HG03135 (cell line): ENCODE measurements at regions not wholly inside any gene's neighbourhood (a gene's known extent, or its start where the extent isn't known, plus 50 kb on each side); places are given as distances from the start of the nearest gene placed in this dataset.
"Not testable (repeated sequence)": the region's sequence is repeated elsewhere in the genome, so short reads cannot be mapped to it uniquely, and the experiment has no call there.

Source experiments
- ATAC-seq: cut with Tn5 transposase; IDR thresholded peaks from one replicate; pipeline ENCODE4 v1.9.1; 2021; ENCODE audit warnings: mild to moderate bottlenecking, moderate library complexity; ENCODE audit not compliant: unreplicated experiment

DNA sequence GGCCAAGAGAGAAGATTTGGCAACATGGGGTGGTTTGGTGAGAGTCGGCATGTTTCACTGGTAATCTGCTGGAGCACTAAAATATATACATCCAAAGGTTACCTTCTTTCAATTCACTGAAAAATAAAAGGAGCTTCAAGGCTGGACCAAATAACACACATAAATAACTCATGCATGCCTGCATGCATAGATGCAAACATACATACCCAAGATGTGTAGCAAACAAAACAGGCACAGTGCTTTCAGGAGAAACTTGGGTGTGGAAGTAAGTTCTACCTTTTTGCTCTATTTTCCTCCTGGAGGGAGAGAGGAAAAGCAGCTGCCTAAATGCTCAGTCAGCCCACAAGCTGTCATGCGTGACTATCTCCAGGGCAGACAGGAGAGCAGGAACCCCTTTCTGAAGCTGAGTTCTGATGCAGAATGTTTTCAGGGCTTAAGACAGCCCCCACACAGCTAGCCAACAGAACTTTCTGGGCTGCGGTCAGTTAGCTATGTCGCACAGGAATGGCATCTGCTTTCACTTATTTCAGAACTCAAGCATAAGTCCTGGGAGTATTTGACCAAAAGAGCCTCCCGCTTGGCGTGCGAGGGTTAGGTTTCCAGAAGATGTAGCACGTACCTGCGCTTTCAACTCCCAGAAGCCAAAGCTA lies 166.2 kb downstream of the TOMM20 start:
- ATAC-seq, result peak; percentile 50

DNA sequence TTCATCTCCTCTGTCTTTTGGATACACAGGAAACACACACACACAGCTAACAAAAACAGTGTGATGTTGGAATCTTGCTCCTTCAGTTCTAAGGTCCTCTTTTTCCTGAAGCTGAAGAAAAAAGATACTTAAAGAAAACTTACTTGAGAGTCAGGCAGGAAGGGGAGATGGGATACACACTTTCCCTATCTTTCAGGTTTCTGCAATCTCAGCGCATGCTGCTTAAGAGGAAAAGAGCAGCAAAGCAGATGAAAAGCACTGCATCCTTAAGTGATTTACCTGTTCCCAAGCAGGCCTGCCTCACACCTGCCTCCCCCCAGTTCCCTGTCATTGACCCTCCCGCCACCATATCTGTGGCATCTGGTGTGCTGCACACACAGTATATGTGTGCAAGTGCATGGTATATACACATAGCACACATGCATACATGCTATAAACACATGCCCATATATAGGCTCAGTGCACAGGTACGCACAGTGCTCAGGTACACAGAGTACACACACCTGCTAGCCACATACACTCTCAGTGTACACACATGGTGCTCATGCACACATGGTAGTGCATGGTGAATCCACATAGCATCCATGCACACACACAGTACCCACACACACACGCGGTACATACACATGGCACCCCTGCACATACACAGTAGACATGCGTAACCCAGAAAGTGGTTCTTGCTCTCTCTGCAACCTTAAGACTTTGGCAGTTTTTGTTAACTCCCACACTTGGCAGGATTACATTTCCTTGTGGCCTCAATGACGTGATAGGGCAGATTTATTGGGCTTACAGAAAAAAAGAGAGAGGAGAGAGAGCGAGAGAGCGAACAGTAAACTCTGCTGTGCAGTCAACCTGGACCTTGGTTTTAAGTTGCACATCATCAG lies 166.9 kb downstream of the TOMM20 start:
- ATAC-seq, result no peak

DNA sequence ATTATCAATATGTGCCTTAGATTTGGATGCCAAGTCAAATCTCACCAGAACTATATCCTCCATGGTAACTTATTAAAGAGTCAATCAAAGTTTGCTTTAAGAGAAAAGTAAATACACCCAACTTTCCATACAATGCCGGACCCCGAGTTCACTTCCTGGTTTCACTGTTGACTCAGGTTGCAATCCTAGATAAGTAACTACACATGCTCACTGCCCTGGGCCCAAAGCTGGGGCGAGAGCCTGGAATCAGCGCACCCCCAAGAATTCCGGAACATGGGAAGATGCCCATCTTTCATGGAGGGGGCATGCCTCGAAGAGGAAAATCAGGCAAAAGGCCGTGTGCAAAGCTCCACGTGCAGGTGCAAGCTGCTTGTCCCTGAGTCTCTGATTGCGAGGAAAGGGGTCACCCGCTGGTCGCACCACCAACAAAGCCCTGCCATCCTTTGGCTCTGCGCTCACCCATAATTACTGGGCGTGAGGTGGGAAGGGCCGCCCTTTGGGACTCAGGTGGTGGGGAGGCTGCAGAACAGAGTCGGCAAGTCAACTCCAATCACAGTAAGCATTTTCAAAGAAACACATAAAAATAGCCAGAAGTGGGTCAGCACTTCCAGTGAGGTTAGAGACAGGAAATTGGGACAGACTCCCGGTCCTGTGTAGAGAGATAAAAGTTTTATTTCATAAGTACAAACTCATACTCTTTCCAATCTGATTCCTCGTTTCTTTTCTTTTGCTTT lies 167.7 kb downstream of the TOMM20 start:
- no peak for ATAC-seq

DNA sequence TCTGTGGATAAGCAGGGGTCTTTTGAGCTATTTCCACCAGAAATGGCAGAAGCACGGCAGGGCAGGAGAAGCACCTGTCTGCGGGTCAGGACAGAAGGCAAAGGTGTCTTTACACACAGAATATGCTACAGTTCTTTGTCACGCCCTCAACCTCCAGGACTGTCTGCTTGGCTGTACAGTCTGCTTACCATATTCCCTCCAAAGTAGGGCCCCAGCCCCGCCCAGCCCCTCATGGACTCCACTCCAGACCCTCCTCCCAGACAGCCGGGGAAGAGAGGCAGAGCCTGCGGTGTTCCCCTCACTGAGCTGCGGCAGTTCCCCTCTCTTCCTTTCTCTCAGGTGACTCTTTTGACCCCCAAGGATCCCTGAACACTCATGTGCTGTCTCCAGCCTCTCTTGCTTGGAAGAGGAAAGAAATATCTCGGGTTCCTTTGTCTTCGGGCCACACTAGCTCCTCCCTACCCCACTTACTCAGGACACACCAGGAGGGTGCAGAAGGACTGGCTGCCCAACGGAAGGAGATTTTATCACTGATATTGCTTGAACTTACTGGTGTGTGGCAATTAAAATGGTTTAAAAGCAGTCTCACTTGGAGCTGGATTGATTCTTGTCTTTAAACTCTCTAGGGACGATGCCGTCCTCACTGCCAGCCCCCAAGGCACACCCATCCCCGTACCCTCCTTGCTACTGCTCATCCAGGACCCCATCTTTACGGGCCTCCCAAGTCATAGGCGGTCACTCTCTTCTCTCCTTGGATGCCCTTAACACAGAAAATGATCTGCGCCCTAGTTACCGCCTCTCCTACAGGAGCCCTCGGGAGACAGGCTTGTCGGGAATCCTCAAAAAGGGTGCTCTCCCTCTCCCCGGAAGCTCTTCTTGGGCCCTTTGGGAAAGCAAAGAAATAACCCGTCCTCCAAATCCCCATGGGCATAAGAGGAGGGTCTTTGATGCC lies 169.7 kb downstream of the TOMM20 start:
- ATAC-seq, result no peak

DNA sequence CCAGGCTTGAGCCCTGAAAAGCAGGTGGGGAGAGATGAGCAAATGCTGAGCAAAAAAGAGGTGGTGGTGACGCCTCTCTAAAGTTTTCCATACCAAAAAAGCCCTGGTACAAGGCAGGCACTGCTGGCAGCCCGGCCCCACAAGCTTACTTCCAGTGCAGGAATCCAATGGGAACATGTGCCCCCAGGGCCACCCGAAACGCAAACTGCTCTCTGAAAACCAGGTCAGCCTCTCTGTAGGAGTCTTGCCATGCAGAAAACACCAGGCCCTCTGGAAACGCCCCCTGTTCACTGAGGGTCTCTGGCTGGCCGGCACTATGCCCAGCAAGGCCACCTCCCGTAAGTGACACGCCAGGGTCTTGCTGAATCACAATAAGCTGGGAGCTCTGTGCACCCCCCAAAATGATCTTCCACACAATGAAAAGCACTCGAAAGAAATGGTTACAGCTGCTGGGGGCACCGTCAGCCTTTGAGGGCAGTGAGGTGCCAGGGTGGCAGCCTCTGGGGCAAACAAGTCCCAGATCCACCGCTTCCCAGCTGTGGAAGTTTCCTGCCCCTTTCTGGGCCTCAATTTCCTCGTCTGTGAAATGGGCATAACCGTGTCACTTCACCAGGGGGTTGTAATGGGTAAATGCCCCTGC lies 170.5 kb downstream of the TOMM20 start:
- no peak for ATAC-seq

DNA sequence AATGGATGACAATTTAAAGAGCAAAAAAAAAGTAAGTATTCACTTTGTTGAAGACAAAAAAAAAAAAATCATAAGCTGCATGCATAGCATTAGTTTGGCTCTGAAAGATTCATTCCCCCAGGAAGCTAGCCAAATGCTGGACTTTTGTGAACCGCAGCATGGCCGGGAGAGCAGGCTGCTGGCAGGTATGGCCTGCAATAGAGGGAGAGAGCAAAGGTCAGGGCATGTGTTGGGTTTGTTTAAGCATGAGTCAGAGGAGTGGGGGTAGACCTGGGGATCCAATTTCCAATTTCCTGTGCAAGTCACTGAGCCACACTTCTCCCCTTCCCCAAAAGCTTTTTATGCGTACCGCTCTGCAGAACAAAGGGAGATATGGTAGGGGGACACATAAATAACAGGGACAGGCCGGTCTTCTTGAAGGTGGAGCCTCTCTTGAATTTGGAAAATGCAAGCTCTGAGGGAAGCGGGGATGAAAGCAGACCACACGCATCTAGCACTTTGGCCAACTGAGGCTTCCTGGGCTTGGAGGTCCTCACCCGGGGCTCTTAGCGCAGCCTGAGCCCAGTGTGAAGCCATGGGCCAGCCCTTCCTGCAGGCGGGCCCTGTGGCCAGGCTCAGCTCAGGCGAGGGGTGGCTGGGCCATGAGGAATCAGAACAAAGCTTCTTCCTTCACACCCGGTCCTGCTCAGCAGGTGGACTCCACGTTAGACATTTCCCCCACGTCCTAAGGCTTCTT lies 171.1 kb downstream of the TOMM20 start:
- no peak for ATAC-seq

DNA sequence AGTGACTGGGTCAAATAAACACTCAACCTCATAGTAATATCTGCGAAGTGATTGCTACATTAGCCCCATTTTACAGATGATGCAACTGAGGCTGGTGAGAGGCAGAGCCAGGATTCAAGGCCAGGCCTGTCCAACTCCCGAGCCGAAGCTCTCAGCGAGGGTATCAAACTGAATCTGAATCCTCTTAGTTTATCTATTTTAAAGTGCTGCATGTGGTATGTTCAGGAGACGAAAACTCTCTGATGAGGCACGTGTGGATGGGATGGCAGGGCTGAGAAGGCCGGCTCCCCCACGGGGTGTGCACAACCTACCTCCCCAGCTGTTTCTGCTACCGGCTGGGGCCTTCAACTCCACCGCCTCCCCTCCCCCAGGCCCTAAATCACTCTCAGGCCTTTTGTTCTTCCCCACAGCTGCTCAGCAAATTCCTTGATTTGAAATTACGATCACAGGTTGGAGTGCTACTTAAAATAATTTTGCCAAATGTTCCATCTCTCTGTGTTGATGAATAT lies 171.8 kb downstream of the TOMM20 start:
- ATAC-seq, result no peak

DNA sequence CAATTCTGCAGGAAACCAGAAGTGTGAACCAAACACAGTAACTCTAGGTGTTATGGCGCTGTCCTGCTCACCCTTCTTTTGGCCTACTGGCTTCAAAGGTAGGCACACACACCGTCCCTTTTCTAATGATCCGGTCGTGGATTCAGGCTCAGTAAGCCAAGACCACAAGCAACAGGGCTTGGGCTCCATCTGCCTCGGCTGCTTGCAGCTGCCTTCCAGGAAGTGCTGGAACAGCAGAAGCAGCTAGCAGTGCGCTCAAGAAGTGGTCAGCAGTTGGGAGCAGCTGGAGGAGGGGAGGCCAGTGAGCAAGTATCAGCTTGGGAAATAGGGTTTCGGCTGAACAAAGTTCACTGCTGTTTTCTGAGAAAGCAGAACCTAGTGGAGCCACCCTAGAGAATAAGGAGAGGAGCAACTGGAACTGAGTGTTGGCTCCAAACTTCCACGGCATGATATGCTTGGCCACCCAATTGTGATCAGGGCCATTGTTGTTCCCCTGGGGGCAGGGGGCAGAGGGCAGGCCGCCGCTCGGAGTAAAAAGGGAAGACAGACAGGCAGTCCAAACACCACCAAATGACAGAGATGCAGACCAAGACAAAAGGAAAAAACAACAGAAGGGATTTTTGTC lies 173.4 kb downstream of the TOMM20 start:
- no peak for ATAC-seq

DNA sequence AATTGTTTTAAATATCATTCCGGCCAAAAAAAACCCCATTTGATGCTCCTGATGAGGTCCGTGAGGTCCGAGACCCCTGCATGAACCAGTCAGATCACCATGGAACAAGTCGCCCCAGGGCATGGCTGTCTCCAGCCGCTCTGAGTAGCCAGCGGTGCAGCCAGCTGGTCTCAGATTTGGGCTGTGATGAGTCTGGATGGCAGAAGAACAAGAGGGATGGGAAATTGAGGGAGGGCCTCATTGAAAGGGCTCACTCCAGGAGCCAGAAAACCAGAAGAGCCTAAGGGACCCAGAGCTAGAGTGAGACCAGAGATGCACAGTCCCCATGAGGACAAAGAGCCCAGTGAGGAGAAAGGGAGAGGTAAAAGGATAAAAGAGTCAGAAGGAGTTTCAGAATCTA lies 174.0 kb downstream of the TOMM20 start:
- ATAC-seq, result no peak

DNA sequence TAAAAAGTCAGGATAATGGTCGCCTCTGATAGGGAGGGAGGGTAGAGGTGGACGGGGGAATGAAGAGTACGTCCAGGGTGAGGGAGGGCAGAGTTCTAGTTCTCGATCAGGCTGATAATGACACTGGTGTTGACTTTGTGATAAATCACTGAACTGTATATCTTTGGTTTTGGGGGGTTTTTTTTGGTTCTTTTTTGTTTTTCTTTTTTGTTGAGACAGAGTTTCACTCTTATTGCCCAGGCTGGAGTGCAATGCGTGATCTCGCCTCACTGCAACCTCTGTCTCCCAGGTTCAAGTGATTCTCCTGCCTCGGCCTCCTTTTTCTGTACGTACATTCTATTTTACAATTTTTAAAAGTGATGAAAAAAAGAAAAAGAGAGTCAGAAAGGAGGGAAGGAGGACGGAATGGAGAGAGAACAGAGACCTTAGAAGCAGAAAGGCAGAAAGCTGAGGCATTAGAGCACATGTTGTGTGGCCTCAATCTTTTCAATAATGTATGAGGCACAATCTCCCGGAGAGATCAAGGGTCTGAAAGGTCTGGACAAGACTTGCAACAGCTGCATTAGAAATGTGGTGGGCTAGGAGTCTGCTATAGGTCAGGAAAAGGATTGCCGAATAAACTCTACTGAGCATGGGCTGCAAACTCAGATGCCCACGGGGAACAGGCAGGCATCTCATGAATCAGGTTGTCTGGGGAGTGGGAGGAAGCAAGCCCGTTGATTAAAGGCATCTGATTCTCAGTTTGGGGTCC lies 174.8 kb downstream of the TOMM20 start:
- no peak for ATAC-seq

DNA sequence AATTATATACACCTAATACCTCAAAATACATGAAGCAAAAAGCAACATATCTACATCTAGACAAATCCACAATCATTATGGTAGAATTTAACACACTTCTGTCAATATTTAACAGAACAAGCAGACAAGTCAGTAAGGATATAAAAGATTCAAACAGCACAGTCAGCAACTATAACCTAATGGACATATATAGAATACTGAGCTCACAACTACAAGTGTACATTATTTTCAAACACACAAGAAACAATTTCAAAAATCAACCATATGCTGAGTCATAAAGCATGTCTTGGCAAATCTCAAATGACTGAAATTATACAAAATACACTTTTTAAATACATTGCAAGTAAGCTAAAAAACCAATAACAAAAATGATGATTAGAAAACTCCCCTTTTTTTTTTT lies 178.0 kb downstream of the TOMM20 start:
- ATAC-seq, result no peak

DNA sequence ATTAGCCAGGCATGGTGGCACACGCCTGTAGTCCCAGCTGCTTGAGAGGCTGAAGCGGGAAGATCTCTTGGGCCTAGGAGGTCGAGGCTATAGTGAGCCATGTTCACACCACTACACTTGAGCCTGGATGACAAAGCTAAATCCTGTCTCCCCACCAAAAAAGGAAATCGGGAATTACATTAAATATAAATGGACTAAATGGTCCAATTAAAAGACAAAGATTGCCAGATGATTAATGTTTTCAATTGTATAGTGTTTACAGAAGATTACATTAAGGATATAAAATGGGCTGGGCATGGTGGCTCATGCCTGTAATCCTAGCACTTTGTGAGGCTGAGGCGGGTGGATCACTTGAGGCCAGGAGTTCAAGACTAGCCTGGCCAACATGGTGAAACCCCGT lies 179.1 kb downstream of the TOMM20 start:
- not testable (repeated sequence) for ATAC-seq

DNA sequence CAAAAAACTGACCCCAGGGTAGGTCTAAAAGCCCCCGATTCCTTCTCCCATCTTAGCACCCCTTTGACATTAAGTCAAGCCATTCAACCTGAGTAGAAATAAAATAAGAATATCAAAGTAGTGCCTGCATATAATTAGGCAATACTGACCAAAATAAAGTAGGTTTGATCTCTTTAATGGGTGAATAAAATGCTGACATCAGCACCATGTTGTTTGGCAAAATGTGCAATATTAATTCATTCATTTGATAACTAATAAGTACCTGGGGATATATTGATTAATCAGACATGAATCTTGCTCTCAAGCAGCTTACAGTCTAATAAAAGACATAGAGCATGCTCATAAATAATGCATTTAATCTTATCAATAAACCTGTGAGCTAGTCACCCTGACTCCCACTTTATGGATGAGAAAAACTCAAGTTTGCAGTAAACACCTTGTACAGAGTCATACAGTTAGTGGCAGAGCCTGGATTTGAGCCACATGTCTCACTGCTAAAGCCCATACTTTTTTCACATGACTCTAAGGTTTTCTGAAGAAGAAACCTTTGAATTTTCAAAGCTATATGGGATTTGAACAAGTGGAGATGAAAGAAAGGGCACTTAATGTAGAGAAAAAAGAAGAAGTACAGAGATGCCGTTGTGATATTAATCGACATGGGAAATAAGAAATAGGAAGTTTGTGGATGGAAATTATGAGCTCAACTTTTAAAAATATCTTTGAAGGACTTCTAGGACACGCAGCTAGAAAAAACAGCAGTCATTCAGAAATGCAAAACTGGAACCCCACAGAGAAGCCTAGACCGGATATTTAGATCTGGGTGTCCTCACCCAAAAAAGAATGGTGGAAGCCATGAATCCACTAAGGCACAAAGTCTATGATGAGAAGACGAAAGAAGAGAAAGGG lies 183.9 kb downstream of the TOMM20 start:
- no peak for ATAC-seq

DNA sequence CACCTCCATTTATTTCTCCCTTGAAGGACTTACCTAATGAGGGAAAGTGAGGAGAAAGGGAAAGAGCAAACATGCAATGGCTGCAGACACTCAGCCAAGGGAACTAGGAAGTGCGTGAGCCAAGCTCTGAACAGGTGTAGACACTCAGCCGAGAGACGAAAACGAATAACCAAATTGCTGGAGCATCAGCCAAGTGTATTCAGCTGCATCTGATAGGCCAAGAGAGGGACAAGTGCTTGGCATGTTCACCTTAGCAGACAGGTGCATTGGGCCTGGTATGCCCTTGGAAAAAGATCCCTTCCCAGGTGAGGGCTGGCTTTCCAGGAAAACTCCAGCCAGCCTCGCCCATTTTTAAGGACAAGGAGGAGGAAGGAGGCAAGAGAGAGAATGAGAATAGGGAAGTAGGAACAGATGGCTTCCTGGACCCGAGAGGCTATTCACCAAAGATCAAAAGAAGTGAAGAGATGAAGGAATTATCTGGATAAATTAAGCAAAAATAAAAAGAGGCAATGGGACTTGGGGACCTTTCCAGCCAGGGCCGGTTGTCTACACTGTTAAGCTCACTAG lies 184.7 kb downstream of the TOMM20 start:
- ATAC-seq, result no peak

DNA sequence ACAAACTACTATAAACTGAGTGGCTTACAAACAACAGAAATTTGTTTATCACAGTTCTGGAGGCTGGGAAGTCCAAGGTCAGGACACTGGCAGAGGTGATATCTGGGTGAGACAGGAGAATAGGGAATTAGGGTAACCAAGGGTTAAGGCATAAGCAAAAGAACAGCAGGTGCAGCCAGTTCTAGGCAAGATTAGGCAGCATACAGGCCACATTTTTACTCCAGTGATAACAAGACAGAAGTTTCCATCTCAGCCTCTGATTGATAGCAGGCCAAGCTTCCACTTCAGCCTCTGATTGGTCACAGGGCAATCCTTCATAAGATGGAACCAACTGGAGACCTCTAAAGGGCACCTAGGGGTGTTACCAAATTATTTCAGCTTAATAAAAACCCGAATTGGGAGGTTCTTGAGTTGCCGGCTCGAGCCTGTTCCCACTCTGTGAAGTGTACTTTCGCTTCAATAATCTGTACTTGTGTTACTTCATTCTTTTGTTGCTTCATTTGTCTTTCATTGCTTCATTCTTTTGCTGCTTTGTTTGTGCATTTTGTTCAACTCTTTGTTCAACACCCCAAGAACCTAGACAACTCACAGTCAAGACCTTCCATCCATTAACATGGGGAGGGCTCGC lies 185.6 kb downstream of the TOMM20 start:
- no peak for ATAC-seq

DNA sequence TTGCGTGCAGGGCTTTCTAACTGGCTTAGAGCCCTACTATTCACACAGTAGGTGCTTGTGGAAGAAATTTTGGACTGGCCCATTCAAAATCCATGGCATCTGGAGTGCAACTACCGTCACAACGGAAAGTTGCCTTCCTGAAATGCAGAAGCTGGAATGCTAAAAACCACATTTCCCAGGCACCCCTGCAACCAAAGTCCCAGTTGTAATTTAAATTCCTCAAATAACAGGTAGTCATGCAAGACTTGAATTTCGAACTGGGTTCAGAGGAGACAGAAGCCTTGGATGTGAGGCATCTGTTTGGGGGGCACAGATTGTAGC lies 186.7 kb downstream of the TOMM20 start:
- ATAC-seq, result no peak
